Adrenal gland (tissue), 5 donors: ENCODE measurements at regions not wholly inside any gene's neighbourhood (a gene's known extent, or its start where the extent isn't known, plus 50 kb on each side); places are given as distances from the start of the nearest gene placed in this dataset.

Experiments used
- POLR2A ChIP-seq, 2 donors: fragments of 450-650 bp; IDR thresholded peaks; one replicate each; pipeline ENCODE4 v1.6.1; 2017; ENCODE audit warnings: antibody characterized with exemption in 2 of 2, mild to moderate bottlenecking in 2 of 2, moderate library complexity in 1 of 2
- TF ChIP-seq, protein P1 (sequence below), 6 experiments: fragments of 450-650 bp in 4 of 6; fragments of 200-600 bp in 2 of 6; sonication (generic) in 1 of 6; IDR thresholded peaks; 1 replicate in 5 of 6; 2 replicates in 1 of 6; pipeline versions ENCODE4 v1.5.1 to v1.8.0; 2016 to 2021; ENCODE audit warnings: antibody characterized with exemption in 6 of 6, mild to moderate bottlenecking in 2 of 6, moderate library complexity in 1 of 6
- donor health status: DM: no; HTN: no; CAD: no.

DNA sequence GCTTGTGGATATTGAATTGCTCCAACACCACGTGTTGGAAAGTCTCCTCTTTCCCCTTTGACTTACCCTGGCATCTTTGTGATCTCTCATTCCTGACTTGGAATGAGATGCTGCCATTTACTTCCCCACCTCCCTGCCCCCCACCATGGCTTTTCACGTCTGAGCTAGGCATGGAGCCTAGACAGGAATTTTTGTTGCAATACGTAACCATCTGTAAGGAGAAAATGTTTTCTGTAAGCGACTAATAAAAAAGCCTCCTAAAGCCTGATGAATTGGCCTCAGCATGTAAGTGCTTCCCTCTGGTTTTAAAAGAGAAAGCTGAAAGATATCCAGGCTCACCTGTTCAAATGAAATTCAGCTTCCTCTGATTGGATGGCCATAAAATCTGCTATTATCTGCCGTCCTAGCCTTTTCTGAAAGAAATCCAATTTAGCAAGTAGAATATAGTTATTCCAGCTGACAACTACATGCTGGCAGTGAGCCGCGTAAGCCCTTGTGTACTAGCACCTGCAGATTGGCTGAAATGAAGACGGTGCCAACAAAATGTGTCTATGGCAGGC, 200.1 kb downstream of the NSG2 start:
- TF ChIP-seq, protein P1, sequence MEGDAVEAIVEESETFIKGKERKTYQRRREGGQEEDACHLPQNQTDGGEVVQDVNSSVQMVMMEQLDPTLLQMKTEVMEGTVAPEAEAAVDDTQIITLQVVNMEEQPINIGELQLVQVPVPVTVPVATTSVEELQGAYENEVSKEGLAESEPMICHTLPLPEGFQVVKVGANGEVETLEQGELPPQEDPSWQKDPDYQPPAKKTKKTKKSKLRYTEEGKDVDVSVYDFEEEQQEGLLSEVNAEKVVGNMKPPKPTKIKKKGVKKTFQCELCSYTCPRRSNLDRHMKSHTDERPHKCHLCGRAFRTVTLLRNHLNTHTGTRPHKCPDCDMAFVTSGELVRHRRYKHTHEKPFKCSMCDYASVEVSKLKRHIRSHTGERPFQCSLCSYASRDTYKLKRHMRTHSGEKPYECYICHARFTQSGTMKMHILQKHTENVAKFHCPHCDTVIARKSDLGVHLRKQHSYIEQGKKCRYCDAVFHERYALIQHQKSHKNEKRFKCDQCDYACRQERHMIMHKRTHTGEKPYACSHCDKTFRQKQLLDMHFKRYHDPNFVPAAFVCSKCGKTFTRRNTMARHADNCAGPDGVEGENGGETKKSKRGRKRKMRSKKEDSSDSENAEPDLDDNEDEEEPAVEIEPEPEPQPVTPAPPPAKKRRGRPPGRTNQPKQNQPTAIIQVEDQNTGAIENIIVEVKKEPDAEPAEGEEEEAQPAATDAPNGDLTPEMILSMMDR (IDR thresholded peaks at IDR 0.05), result no peak
- no peak for TF ChIP-seq POLR2A (IDR thresholded peaks at IDR 0.05)
